ENCODE measurements at regions not wholly inside any gene's neighbourhood (a gene's known extent, or its start where the extent isn't known, plus 50 kb on each side); places are given as distances from the start of the nearest gene placed in this dataset.

DNA sequence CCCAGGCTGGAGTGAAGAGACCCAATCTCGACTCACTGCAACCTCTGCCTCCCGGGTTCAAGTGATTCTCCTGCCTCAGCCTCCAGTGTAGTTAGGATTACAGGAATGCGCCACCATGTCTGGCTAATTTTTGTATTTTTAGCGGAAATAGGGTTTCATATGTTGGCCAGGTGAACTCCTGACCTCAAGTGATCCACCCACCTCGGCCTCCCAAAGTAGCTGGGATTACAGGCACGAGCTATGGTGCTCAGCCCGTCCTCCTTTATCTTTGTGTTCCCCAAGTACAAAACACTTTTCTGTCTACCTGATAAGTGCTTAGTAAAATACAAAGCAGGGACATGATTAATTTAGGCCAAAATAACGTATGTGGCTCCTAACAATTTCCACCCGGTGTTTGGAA lies 91.2 kb upstream of the STK17B start:
- Histone ChIP-seq H3K9me3 (no peaks in the 10 kb centered on the region), H3K36me3 (no peaks in the 10 kb centered on the region), H3K27ac (no peak overlapping the region), H3K4me3 (no peak overlapping the region), H3K4me1 (peaks cover 1% of the 10 kb centered on the region), H3K27me3 (no peaks in the 10 kb centered on the region)
- DNase-seq (ENCODE audit: extremely low spot score in 2 of 2): no peak
- intact Hi-C loops (cut with DNase I): no loop called here
- TF ChIP-seq POLR2AphosphoS5 (IDR thresholded peaks at IDR 0.05; ENCODE audit: insufficient read depth in 1 of 2, low read depth in 1 of 2) (no peak), POLR2A (IDR thresholded peaks at IDR 0.05) (no peak)
- TF ChIP-seq, protein P1, sequence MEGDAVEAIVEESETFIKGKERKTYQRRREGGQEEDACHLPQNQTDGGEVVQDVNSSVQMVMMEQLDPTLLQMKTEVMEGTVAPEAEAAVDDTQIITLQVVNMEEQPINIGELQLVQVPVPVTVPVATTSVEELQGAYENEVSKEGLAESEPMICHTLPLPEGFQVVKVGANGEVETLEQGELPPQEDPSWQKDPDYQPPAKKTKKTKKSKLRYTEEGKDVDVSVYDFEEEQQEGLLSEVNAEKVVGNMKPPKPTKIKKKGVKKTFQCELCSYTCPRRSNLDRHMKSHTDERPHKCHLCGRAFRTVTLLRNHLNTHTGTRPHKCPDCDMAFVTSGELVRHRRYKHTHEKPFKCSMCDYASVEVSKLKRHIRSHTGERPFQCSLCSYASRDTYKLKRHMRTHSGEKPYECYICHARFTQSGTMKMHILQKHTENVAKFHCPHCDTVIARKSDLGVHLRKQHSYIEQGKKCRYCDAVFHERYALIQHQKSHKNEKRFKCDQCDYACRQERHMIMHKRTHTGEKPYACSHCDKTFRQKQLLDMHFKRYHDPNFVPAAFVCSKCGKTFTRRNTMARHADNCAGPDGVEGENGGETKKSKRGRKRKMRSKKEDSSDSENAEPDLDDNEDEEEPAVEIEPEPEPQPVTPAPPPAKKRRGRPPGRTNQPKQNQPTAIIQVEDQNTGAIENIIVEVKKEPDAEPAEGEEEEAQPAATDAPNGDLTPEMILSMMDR (IDR thresholded peaks at IDR 0.05): no peak

DNA sequence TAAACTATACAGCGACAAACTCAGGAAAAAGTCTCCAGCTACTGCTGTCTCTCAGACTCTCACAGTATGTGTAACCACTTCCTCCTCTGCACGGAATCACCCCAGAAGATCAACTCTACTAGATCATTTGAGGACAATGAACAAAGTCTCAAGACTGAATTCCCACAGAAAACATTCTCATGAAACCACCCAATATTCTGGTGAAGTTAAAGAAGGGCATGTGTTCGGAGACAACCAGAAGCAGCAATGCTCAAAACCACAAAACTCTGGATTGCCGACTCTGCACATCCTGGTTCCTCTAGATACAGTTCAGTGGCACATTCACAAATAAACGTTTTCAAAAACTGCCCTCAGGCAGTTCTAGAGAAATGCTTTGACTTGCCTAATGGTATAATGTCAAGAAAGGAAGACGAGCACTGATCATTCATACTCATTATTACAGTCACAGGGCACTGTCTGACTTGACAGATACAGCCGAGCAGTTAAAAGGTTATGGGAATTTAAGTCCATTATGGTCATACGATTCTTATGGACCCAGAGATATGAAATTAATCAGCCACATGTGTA lies 91.9 kb upstream of the STK17B start:
- intact Hi-C loops (cut with DNase I): no loop called here
- no peak for DNase-seq (ENCODE audit: extremely low spot score in 2 of 2)
- TF ChIP-seq POLR2AphosphoS5 (IDR thresholded peaks at IDR 0.05; ENCODE audit: insufficient read depth in 1 of 2, low read depth in 1 of 2) (no peak), POLR2A (IDR thresholded peaks at IDR 0.05) (no peak)
- TF ChIP-seq, protein P1 (IDR thresholded peaks at IDR 0.05): no peak
- Histone ChIP-seq H3K27me3 (no peaks in the 10 kb centered on the region), H3K9me3 (no peaks in the 10 kb centered on the region), H3K4me1 (peaks cover 8% of the 10 kb centered on the region), H3K4me3 (no peak overlapping the region), H3K36me3 (no peaks in the 10 kb centered on the region), H3K27ac (no peak overlapping the region)

DNA sequence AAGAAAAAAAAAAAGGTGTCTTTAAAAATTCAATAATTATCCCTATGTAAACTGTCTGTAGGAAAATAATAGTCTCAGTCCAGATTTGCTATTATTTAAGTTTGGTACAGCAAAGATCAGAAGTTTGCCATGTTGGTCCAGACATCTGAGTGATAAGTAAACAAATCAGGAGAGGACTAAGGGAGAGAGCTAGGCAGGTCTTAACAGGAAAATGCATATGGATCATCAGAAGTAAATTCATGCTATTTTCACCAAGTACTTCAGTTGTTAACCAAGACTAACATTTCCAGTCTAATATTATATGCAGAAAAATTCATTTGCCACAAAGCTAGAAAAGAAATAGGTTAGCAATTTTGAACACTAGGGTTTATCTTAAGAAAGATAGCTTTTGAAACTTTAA lies 95.0 kb upstream of the STK17B start:
- Histone ChIP-seq H3K27ac (no peak overlapping the region), H3K27me3 (no peaks in the 10 kb centered on the region), H3K9me3 (no peaks in the 10 kb centered on the region), H3K36me3 (no peaks in the 10 kb centered on the region), H3K4me3 (no peak overlapping the region), H3K4me1 (peaks cover 17% of the 10 kb centered on the region)
- TF ChIP-seq POLR2AphosphoS5 (IDR thresholded peaks at IDR 0.05; ENCODE audit: insufficient read depth in 1 of 2, low read depth in 1 of 2) (no peak), POLR2A (IDR thresholded peaks at IDR 0.05) (no peak)
- TF ChIP-seq, protein P1 (IDR thresholded peaks at IDR 0.05): no peak
- DNase-seq (ENCODE audit: extremely low spot score in 2 of 2): no peak
- intact Hi-C loops (cut with DNase I): no loop called here

DNA sequence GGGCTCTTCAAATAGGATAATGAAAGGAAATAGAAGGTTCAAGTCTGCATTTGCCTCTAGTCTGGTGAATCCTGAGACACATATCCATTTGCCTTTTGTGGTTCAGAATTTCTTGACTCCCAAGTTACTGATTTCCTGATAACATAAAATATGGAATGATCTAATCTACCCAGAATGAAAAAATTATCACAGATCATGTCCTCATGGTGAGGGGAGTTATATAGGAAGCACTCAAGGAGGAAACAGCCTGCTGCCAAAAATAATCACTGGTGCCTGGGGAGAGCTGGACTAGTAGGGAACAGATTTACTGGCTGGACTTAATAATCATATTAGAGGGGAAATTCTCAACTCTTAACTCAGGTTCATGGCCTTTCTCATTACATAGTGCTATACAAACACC lies 95.5 kb upstream of the STK17B start:
- Histone ChIP-seq H3K9me3 (no peaks in the 10 kb centered on the region), H3K27ac (no peak overlapping the region), H3K4me3 (no peak overlapping the region), H3K27me3 (no peaks in the 10 kb centered on the region), H3K4me1 (peaks cover 17% of the 10 kb centered on the region), H3K36me3 (no peaks in the 10 kb centered on the region)
- intact Hi-C loops (cut with DNase I): no loop called here
- DNase-seq (ENCODE audit: extremely low spot score in 2 of 2): no peak
- TF ChIP-seq POLR2AphosphoS5 (IDR thresholded peaks at IDR 0.05; ENCODE audit: insufficient read depth in 1 of 2, low read depth in 1 of 2) (no peak), POLR2A (IDR thresholded peaks at IDR 0.05) (no peak)
- TF ChIP-seq, protein P1 (IDR thresholded peaks at IDR 0.05): no peak

DNA sequence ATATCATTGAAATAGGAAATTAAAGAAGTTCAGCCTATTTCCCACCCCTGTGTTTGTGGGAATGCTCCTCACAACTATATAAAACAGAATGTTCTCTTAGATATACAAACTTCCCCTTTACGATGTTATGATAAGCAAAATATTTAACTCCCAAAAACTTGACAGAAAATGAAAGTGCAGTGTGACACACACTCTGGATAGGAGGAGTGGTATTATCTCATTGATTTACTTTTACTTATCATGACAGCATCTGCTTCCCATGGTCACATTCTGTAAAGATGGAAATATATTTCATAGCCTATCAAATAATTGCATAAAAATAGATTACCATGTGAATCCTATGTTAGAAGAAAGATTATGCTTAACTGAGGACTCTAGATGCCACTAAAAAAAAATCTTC lies 96.6 kb upstream of the STK17B start:
- Histone ChIP-seq H3K27ac (no peak overlapping the region), H3K4me3 (no peak overlapping the region), H3K36me3 (no peaks in the 10 kb centered on the region), H3K9me3 (no peaks in the 10 kb centered on the region), H3K27me3 (no peaks in the 10 kb centered on the region), H3K4me1 (peaks cover 17% of the 10 kb centered on the region)
- TF ChIP-seq POLR2AphosphoS5 (IDR thresholded peaks at IDR 0.05; ENCODE audit: insufficient read depth in 1 of 2, low read depth in 1 of 2): no peak
- no peak for TF ChIP-seq POLR2A (IDR thresholded peaks at IDR 0.05)
- TF ChIP-seq, protein P1 (IDR thresholded peaks at IDR 0.05): no peak
- intact Hi-C loops (cut with DNase I): no loop called here
- DNase-seq (ENCODE audit: extremely low spot score in 2 of 2): no peak

All from vagina (tissue), 2 donors.